Limb (tissue), 2 donors: ENCODE measurements at regions not wholly inside any gene's neighbourhood (a gene's known extent, or its start where the extent isn't known, plus 50 kb on each side); places are given as distances from the start of the nearest gene placed in this dataset.

Source experiments
- DNase-seq, 2 donors: peaks; one replicate each; pipeline ENCODE4 v3.0.0-alpha.2; 2016; ENCODE audit errors: extremely low spot score in 2 of 2

GRCh38 chr1:218969006-218969405 is 204.7 kb upstream of the LYPLAL1 start:
- no peak for DNase-seq

GRCh38 chr1:218970397-218970990 is 203.2 kb upstream of the LYPLAL1 start:
- DNase-seq = peak in 1 of 2 donors; percentile 49

- peak; percentile 52 to 61 for DNase-seq
Observed at GRCh38 chr1:218971156-218971555, 202.5 kb upstream of the LYPLAL1 start.

DNA sequence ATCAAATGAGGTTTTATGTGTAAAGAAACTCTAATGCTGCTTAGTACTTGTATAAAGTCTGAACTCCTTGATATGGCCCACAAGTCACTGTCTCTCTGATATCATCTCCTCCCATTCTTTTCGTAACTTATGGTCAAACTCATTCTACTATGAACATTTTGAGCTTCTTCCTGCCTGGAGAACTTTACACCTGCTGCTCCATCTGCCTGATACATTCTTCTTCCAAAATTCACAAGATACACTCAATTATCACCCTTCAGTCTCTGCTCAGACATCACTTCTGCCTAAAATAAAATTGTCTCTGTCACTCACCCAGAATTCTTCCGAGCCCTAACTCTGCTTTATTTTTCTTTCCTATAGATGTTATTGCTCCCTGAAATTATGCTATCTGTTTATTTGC is 192.8 kb upstream of the LYPLAL1 start:
- DNase-seq = no peak

DNA sequence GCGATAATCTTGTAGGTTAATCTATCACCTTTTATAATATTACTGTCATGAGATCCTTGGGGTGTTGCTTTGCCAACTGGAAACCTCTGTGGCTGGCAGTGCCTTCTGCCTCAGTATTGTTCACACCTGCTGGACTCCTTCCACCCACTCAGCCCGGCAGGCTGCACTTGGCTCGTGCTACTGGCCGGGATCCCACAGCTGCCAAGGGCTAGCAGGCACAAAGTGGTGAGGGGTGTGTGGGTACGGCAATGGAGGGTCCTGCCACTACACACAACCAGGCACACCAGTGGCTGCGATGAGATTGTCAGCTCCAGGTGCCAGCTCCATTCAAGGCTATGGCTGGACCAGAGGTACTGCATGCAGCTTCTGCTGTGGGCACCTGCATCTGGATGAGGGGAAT is 191.2 kb upstream of the LYPLAL1 start:
- DNase-seq = no peak

- DNase-seq = no peak
Observed at GRCh38 chr1:218983433-218983832, 190.2 kb upstream of the LYPLAL1 start.

- no peak for DNase-seq
Observed at GRCh38 chr1:218983848-218984247, 189.8 kb upstream of the LYPLAL1 start.

GRCh38 chr1:218985424-218985984 is 188.2 kb upstream of the LYPLAL1 start:
- no peak for DNase-seq

GRCh38 chr1:218986816-218987215 is 186.9 kb upstream of the LYPLAL1 start:
- no peak for DNase-seq

DNA sequence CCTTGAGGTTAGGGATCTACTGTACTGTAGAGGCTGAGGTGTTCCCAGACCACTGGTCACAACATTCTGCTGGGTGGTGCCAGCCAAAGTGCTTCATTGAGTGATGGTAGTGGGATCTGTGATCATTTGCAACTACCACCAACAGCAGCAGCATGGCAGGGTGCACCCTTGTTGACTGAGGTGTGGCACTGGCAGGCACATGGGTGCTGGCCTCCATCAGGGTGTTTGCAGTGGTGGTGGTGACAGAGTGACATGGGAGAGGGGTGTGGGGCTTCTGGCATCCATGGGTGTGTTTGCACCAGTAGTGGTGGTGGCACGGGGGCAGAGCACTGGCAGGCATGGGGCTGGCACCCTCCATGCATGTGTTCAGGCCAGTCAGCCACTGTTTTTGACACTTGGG is 183.7 kb upstream of the LYPLAL1 start:
- DNase-seq = no peak

DNA sequence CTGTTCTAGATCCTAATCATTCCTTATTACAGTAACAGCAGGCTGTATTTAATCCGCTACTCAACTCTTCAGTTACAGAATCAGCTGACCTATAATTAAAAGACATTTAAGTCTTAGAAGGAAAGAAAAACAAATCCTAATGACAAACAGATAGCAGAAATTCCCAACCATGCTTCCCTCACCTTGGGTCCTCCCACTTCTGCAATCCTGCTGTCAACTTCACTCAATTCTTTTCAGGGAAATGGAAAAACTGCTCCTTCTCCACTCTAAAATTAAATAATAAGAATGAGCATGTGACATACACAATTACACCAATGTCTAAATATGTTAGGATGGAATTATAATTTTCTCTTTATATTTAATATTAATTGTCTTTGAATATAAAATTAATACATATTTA is 182.6 kb upstream of the LYPLAL1 start:
- DNase-seq = no peak

DNA sequence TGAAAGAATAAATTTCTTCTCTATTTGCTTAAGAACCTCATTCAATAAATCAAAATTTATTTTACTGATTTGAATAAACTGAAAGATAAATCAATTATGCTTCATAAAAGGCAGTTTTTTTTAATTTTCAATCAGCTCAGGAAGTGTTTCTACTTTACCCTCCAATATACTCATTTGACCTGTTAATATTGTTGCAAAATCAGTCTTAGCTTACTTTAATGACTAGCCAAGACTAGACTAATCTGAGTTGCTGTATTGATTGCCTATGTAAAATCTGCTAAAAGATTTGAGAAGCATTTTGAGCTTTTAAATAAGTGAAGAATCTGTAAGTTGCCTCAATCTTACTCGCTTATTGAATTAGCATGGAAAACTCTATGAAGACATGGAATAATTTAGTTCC is 179.1 kb upstream of the LYPLAL1 start:
- DNase-seq = no peak

DNA sequence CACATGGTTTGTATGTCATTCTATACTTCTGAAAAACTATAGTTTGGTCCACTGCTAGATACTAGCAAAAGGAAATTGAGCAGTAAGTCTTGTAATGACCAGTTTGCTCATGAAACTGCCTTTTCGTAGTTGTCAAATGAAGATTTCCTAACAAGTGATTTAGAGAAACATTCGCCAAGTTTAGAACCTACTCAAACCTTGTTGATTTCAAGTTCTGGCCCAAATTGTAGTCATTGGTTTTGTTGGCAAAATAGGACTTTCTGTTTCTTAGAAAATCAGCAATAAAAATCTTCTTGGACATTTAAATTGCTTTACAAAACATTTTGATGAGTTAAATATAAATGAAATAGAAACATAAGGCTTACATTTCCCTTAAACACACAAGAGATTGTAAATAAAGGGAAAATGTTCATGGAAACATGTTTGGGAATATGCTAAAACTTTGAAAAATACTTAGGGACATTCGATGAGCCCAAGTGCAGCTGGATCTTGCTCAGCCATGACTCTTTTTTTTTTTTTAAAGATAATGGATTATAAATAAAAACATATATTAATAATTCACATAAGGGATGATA is 178.5 kb upstream of the LYPLAL1 start:
- no peak for DNase-seq

GRCh38 chr1:218996362-218996761 is 177.3 kb upstream of the LYPLAL1 start:
- DNase-seq = no peak

GRCh38 chr1:219000005-219000404 is 173.7 kb upstream of the LYPLAL1 start:
- DNase-seq = no peak

DNA sequence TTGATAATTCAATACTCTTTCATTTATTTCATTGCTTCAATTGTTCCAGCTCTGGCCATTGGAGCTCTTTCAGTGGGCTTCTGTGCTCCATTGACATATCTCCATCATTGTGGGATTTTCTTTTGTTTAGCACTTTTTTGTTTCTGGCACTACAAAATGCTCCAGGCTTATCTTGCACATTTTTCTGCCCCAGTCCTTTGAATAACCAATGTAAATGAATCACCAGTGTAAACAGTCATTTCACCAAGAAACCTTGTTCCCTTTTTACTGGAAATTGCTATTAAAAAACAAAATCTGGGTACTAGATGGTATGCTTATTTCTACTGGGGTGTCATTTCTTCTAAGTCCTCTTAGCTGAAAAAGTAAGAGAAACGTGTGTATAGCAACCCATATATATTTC is 173.0 kb upstream of the LYPLAL1 start:
- DNase-seq = no peak

GRCh38 chr1:219010720-219011119 is 163.0 kb upstream of the LYPLAL1 start:
- DNase-seq = no peak

DNA sequence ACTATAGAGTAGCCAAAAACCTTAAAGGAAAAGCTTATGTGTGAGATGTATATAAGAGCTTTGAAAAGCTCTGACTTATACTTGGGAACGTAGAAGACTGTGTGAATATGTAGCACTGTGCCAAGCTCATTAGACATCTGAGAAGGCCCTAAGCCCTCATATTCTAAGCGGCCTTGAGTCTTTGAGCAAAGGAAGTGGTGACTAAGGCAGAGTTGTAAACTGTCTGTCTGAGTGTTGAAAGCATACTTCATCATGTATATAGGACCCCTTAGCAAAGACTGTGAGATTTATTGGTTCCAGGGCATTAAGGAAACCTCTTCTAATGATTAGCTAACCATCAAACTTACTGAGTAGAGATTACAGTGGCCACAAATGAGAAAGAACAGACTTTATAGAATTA is 153.3 kb upstream of the LYPLAL1 start:
- no peak for DNase-seq

- no peak for DNase-seq
Observed at GRCh38 chr1:219020846-219021245, 152.8 kb upstream of the LYPLAL1 start.

DNA sequence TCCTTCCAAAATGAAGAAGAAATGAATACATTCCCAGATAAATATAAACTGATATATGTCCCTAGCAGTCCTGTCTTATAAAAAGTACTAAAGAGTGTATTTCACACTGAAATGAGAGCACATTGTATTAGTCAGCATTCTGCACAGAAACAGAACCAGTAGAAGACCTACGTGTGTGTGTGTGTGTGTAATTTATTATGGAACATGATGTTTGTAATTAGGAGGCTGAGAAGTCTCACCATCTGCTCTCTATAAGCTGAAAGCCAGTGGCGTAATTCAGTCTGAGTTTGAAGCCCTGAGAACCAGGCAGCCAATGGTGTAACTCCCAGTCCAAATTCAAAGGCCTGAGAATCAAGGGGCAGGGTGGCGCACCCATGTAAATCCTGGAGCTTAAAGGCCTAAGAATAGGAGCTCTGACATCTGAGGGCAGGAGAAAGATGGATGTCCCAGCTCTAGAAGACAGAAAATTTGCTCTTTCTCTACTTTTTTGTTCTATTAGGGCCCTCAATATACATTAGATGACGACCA is 146.5 kb upstream of the LYPLAL1 start:
- no peak for DNase-seq

DNA sequence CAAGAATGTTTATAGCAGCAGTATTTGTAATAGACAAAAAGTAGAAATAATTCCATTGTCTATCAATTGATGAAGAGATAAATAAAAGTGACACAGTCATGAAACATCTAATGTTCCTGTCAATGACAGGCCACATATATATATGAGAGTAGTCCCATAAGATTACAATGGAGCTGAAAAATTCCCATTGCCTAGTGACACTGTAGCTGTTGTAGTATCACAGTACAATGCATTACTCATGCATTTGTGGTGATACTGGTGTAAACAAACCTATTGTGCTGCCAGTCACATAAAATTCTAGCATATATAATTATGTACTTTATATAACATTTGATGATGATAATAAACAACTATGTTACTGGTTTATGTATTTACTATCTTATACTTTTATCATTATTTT is 141.9 kb upstream of the LYPLAL1 start:
- no peak for DNase-seq

- DNase-seq = no peak
Observed at GRCh38 chr1:219038398-219038797, 135.3 kb upstream of the LYPLAL1 start.

- DNase-seq = no peak
Observed at GRCh38 chr1:219039017-219039681, 134.5 kb upstream of the LYPLAL1 start.
